GM18951 (cell line): ENCODE measurements at regions not wholly inside any gene's neighbourhood (a gene's known extent, or its start where the extent isn't known, plus 50 kb on each side); places are given as distances from the start of the nearest gene placed in this dataset.

Experiments used
- POLR2A ChIP-seq: IDR thresholded peaks from 4 replicates; pipeline ENCODE4 v1.6.1; 2011; ENCODE audit warnings: mild to moderate bottlenecking; ENCODE audit not compliant: insufficient read length, insufficient read depth; ENCODE audit errors: extremely low read depth
- in situ Hi-C: fragments of 300-500 bp; cut with MboI; formaldehyde crosslinking; loops from one replicate; pipeline ENCODE4 v1.12.0; 2022; ENCODE audit warnings: low sequenced_read_pairs, mixed read lengths, inconsistent platforms; ENCODE audit not compliant: unreplicated experiment

GRCh38 chr2:161090411-161090810, 69.8 kb upstream of the TANK start:
- in situ Hi-C loops, result no loop called here
- TF ChIP-seq POLR2A, result peak; percentile 23

GRCh38 chr2:161095314-161095713, 64.9 kb upstream of the TANK start:
- in situ Hi-C loops, result no loop called here
- TF ChIP-seq POLR2A, result no peak

- TF ChIP-seq POLR2A, result no peak
- in situ Hi-C loops, result no loop called here
Observed at GRCh38 chr2:161096336-161096735, 63.9 kb upstream of the TANK start.

GRCh38 chr2:161097157-161097556, 63.1 kb upstream of the TANK start:
- TF ChIP-seq POLR2A, result no peak

GRCh38 chr2:161100211-161100895, 59.9 kb upstream of the TANK start:
- in situ Hi-C loops, result no loop called here

More at GRCh38 chr2:161097157-161097556, 63.1 kb upstream of the TANK start:
- in situ Hi-C loops, result no loop called here

GRCh38 chr2:161101406-161101805, 58.8 kb upstream of the TANK start:
- in situ Hi-C loops, result no loop called here
- TF ChIP-seq POLR2A, result no peak

More at GRCh38 chr2:161100211-161100895, 59.9 kb upstream of the TANK start:
- TF ChIP-seq POLR2A, result no peak

GRCh38 chr2:161102770-161103450, 57.3 kb upstream of the TANK start:
- no peak for TF ChIP-seq POLR2A
- in situ Hi-C loops, result no loop called here

GRCh38 chr2:161103451-161103831, 56.8 kb upstream of the TANK start:
- in situ Hi-C loops, result no loop called here

GRCh38 chr2:161104054-161104553, 56.1 kb upstream of the TANK start:
- no peak for TF ChIP-seq POLR2A
- in situ Hi-C loops, result no loop called here

More at GRCh38 chr2:161103451-161103831, 56.8 kb upstream of the TANK start:
- no peak for TF ChIP-seq POLR2A

GRCh38 chr2:161107265-161107664, 53.0 kb upstream of the TANK start:
- in situ Hi-C loops, result no loop called here
- TF ChIP-seq POLR2A, result no peak
